Spleen (tissue), 7 donors: ENCODE measurements at regions not wholly inside any gene's neighbourhood (a gene's known extent, or its start where the extent isn't known, plus 50 kb on each side); places are given as distances from the start of the nearest gene placed in this dataset.

Source experiments
- CTCF ChIP-seq, 11 experiments: fragments of 200-600 bp in 7 of 11; fragments of 450-650 bp in 4 of 11; sonication (generic) in 4 of 11; IDR thresholded peaks in 8 of 11; conservative IDR thresholded peaks in 3 of 11; 1 replicate in 7 of 11; 2 replicates in 4 of 11; pipeline versions ENCODE4 v1.4.0 to v1.8.0; 2016 to 2021; ENCODE audit warnings: antibody characterized with exemption in 11 of 11, inconsistent platforms in 4 of 11, mild to moderate bottlenecking in 1 of 11
- POLR2A ChIP-seq, 3 donors: fragments of 450-650 bp; IDR thresholded peaks; one replicate each; pipeline ENCODE4 v1.5.1; 2017; ENCODE audit warnings: antibody characterized with exemption in 3 of 3, mild to moderate bottlenecking in 1 of 3
- donor health status: DM: no; HTN: no; CAD: no; lungs with moderate emphysema.
- donor health status: DM: no; HTN: no; CAD: no.
- donor health status: DM: no; HTN: no; CAD: no.

GRCh38 chr6:78552435-78552834 lies 314.9 kb upstream of the IRAK1BP1 start:
- TF ChIP-seq CTCF (IDR thresholded peaks at IDR 0.05 in 8 of 11, conservative IDR thresholded peaks at IDR 0.05 in 3 of 11) (no peak), POLR2A (IDR thresholded peaks at IDR 0.05) (no peak)
